Body of pancreas (tissue), 4 donors: ENCODE measurements at regions not wholly inside any gene's neighbourhood (a gene's known extent, or its start where the extent isn't known, plus 50 kb on each side); places are given as distances from the start of the nearest gene placed in this dataset.

Source experiments
- CTCF ChIP-seq, 7 experiments: fragments of 450-650 bp in 4 of 7; fragments of 200-600 bp in 3 of 7; sonication (generic) in 3 of 7; IDR thresholded peaks; one replicate each; pipeline ENCODE4 v1.5.1; 2016 to 2019; ENCODE audit warnings: antibody characterized with exemption in 7 of 7
- POLR2A ChIP-seq, 3 donors: fragments of 450-650 bp; IDR thresholded peaks; one replicate each; pipeline ENCODE4 v1.6.1; 2016; ENCODE audit warnings: antibody characterized with exemption in 3 of 3, mild to moderate bottlenecking in 2 of 3

- TF ChIP-seq CTCF (IDR thresholded peaks at IDR 0.05) = no peak
- TF ChIP-seq POLR2A (IDR thresholded peaks at IDR 0.05) = no peak
These were observed 785.6 kb downstream of the QKI start for GRCh38 chr6:164200071-164200470.
